ENCODE measurements at regions not wholly inside any gene's neighbourhood (a gene's known extent, or its start where the extent isn't known, plus 50 kb on each side); places are given as distances from the start of the nearest gene placed in this dataset.

DNA sequence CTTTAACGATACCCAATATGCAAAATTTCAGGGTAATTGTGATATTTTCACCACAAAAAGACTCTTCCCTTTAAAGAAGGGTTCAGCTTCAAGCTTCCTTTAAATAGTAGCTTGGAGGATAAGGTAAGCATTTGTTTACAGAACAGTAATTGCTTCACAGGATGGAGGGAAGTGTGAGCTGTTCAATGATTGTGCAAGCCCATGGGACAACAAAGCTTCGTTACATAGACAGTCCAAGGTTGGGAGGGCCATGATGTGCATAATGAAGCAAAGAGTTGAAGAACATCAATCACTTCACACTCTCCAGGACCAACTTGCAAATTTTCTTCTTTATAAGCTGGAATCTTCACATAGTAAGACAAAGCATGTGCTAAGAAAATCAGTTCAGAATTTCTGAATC lies 145.0 kb upstream of the ASIC2 start:
- TF ChIP-seq GATA2 (IDR thresholded peaks at IDR 0.05; ENCODE audit: low read depth, low read length) (no peak), GATA3 (IDR thresholded peaks at IDR 0.05; ENCODE audit: low read depth, low read length) (no peak)
